Colonic mucosa (tissue), 4 donors: ENCODE measurements at regions not wholly inside any gene's neighbourhood (a gene's known extent, or its start where the extent isn't known, plus 50 kb on each side); places are given as distances from the start of the nearest gene placed in this dataset.

Source experiments
- DNase-seq: peaks from one replicate; pipeline ENCODE4 v3.0.0-alpha.2; 2020
- H3K27ac ChIP-seq: fragments of 200-600 bp; one replicate; pipeline ENCODE4 v1.8.0; 2021
- H3K27me3 ChIP-seq: fragments of 200-600 bp; one replicate; pipeline ENCODE4 v1.8.0; 2021
- H3K36me3 ChIP-seq: fragments of 200-600 bp; one replicate; pipeline ENCODE4 v1.8.0; 2021
- H3K4me1 ChIP-seq: fragments of 200-600 bp; one replicate; pipeline ENCODE4 v1.8.0; 2021; ENCODE audit warnings: mild to moderate bottlenecking
- H3K4me3 ChIP-seq: fragments of 200-600 bp; one replicate; pipeline ENCODE4 v1.8.0; 2021
- H3K9ac ChIP-seq, 2 donors: one replicate each; pipeline ENCODE4 v1.7.0; 2013; ENCODE audit warnings: control low read depth in 2 of 2, low read depth in 2 of 2, low read length in 2 of 2
- H3K9me3 ChIP-seq: fragments of 200-600 bp; one replicate; pipeline ENCODE4 v1.8.0; 2021
- CTCF ChIP-seq: fragments of 200-600 bp; IDR thresholded peaks from one replicate; pipeline ENCODE4 v1.8.0; 2022; ENCODE audit warnings: antibody characterized with exemption, mild to moderate bottlenecking
- intact Hi-C: fragments of 100-400 bp; cut with DNase I; formaldehyde crosslinking; loops from one replicate; pipeline ENCODE4 v1.14.1; 2022
- donor health status: healthy.
- donor health status: DM: no; HTN: no; CAD: no.
- donor health status: DM: no; HTN: no; CAD: no.

GRCh38 chr16:72425571-72426341 is 253.8 kb upstream of the PMFBP1 start:
- DNase-seq: no peak
- Histone ChIP-seq H3K4me1 (no peaks in the 10 kb centered on the region), H3K27me3 (no peaks in the 10 kb centered on the region), H3K36me3 (no peaks in the 10 kb centered on the region), H3K9ac (no peak overlapping the region), H3K4me3 (no peak overlapping the region), H3K9me3 (no peaks in the 10 kb centered on the region), H3K27ac (no peak overlapping the region)
- TF ChIP-seq CTCF: no peak
- intact Hi-C loops: no loop called here

- no peak for DNase-seq
- Histone ChIP-seq H3K9me3 (no peaks in the 10 kb centered on the region), H3K4me3 (no peak overlapping the region), H3K27me3 (no peaks in the 10 kb centered on the region), H3K27ac (no peak overlapping the region), H3K9ac (no peak overlapping the region), H3K4me1 (no peaks in the 10 kb centered on the region), H3K36me3 (no peaks in the 10 kb centered on the region)
- intact Hi-C loops: no loop called here
- no peak for TF ChIP-seq CTCF
Measured at GRCh38 chr16:72424757-72425156, 252.8 kb upstream of the PMFBP1 start.

GRCh38 chr16:72422308-72422897 is 250.4 kb upstream of the PMFBP1 start:
- Histone ChIP-seq H3K36me3 (no peaks in the 10 kb centered on the region), H3K9ac (no peak overlapping the region), H3K27me3 (no peaks in the 10 kb centered on the region), H3K4me1 (no peaks in the 10 kb centered on the region), H3K27ac (no peak overlapping the region), H3K9me3 (no peaks in the 10 kb centered on the region), H3K4me3 (no peak overlapping the region)
- intact Hi-C loops: no loop called here
- no peak for DNase-seq
- TF ChIP-seq CTCF: no peak

GRCh38 chr16:72419638-72420037 is 247.7 kb upstream of the PMFBP1 start:
- no peak for DNase-seq
- Histone ChIP-seq H3K27me3 (no peaks in the 10 kb centered on the region), H3K9me3 (no peaks in the 10 kb centered on the region), H3K36me3 (no peaks in the 10 kb centered on the region), H3K4me1 (no peaks in the 10 kb centered on the region), H3K9ac (no peak overlapping the region), H3K27ac (no peak overlapping the region), H3K4me3 (no peak overlapping the region)
- no peak for TF ChIP-seq CTCF
- intact Hi-C loops: no loop called here

GRCh38 chr16:72415379-72415778 is 243.4 kb upstream of the PMFBP1 start:
- H3K4me1 ChIP-seq: no peaks in the 10 kb centered on the region
- H3K27ac ChIP-seq: no peak overlapping the region
- no peak overlapping the region for H3K9ac ChIP-seq
- TF ChIP-seq CTCF: no peak
- H3K36me3 ChIP-seq: no peaks in the 10 kb centered on the region
- no peak overlapping the region for H3K4me3 ChIP-seq
- intact Hi-C loops: no loop called here
- no peaks in the 10 kb centered on the region for H3K27me3 ChIP-seq
- no peaks in the 10 kb centered on the region for H3K9me3 ChIP-seq
- DNase-seq: no peak
